Ishikawa (cell line): ENCODE measurements at regions not wholly inside any gene's neighbourhood (a gene's known extent, or its start where the extent isn't known, plus 50 kb on each side); places are given as distances from the start of the nearest gene placed in this dataset.

Experiments used
- CEBPB ChIP-seq: IDR thresholded peaks from 2 replicates; pipeline ENCODE4 v1.6.1; 2012
- CREB1 ChIP-seq: IDR thresholded peaks from 2 replicates; pipeline ENCODE4 v1.6.1; 2012; ENCODE audit warnings: low read depth
- EGR1 ChIP-seq: IDR thresholded peaks from 2 replicates; pipeline ENCODE4 v1.6.1; 2012
- EP300 ChIP-seq: IDR thresholded peaks from 2 replicates; pipeline ENCODE4 v1.6.1; 2012; ENCODE audit warnings: borderline replicate concordance
- FOXM1 ChIP-seq: IDR thresholded peaks from 2 replicates; pipeline ENCODE4 v1.6.1; 2012; ENCODE audit warnings: low read depth, borderline replicate concordance
- MAX ChIP-seq: IDR thresholded peaks from 2 replicates; pipeline ENCODE4 v1.6.1; 2012
- NFIC ChIP-seq: IDR thresholded peaks from 2 replicates; pipeline ENCODE4 v1.6.1; 2012
- RAD21 ChIP-seq: IDR thresholded peaks from 2 replicates; pipeline ENCODE4 v1.6.1; 2012; ENCODE audit warnings: low read depth
- REST ChIP-seq: IDR thresholded peaks from 2 replicates; pipeline ENCODE4 v1.6.1; 2012; ENCODE audit warnings: low read depth, mild to moderate bottlenecking
- TAF1 ChIP-seq: IDR thresholded peaks from 2 replicates; pipeline ENCODE4 v1.6.1; 2012; ENCODE audit warnings: low read depth, mild to moderate bottlenecking
- TCF12 ChIP-seq: IDR thresholded peaks from 2 replicates; pipeline ENCODE4 v1.6.1; 2012; ENCODE audit warnings: low read depth
- TEAD4 ChIP-seq: IDR thresholded peaks from 2 replicates; pipeline ENCODE4 v1.6.1; 2012
- USF1 ChIP-seq: IDR thresholded peaks from 2 replicates; pipeline ENCODE4 v1.6.1; 2012
- YY1 ChIP-seq: IDR thresholded peaks from 2 replicates; pipeline ENCODE4 v1.6.1; 2012; ENCODE audit warnings: low read depth
- ZBTB7A ChIP-seq: IDR thresholded peaks from 2 replicates; pipeline ENCODE4 v1.6.1; 2012; ENCODE audit warnings: low read depth

GRCh38 chr11:32161293-32161692 is 70.4 kb downstream of the RCN1 start:
- no peak for TF ChIP-seq EP300
- TF ChIP-seq TCF12 = no peak
- TF ChIP-seq ZBTB7A = no peak
- no peak for TF ChIP-seq TAF1

GRCh38 chr11:32162351-32162750 is 71.5 kb downstream of the RCN1 start:
- TF ChIP-seq EGR1 = no peak
- TF ChIP-seq CREB1 = no peak
- no peak for TF ChIP-seq FOXM1

- TF ChIP-seq RAD21 (no peak), USF1 (no peak), MAX (no peak), TEAD4 (no peak), REST (no peak), ZBTB7A (no peak), EGR1 (no peak), YY1 (no peak), TAF1 (no peak), NFIC (no peak), EP300 (no peak), FOXM1 (no peak), CEBPB (no peak), CREB1 (no peak), TCF12 (no peak)
These were observed 72.0 kb downstream of the RCN1 start for GRCh38 chr11:32162906-32163305.

GRCh38 chr11:32163557-32163956 is 72.7 kb downstream of the RCN1 start:
- no peak for TF ChIP-seq TCF12
- TF ChIP-seq TAF1 = no peak
- TF ChIP-seq CREB1 = no peak
- no peak for TF ChIP-seq MAX
- no peak for TF ChIP-seq CEBPB
- no peak for TF ChIP-seq TEAD4
- TF ChIP-seq USF1 = no peak
- TF ChIP-seq EP300 = no peak
- TF ChIP-seq RAD21 = no peak
- TF ChIP-seq FOXM1 = no peak
- TF ChIP-seq NFIC = no peak
- TF ChIP-seq EGR1 = no peak
- no peak for TF ChIP-seq REST
- TF ChIP-seq ZBTB7A = no peak
- TF ChIP-seq YY1 = no peak

GRCh38 chr11:32164836-32165235 is 74.0 kb downstream of the RCN1 start:
- TF ChIP-seq YY1 (no peak), CEBPB (no peak)

GRCh38 chr11:32168924-32169323 is 78.0 kb downstream of the RCN1 start:
- no peak for TF ChIP-seq EGR1

- no peak for TF ChIP-seq TAF1
- no peak for TF ChIP-seq USF1
- no peak for TF ChIP-seq CEBPB
- TF ChIP-seq FOXM1 = no peak
- no peak for TF ChIP-seq EP300
- no peak for TF ChIP-seq REST
- no peak for TF ChIP-seq YY1
- TF ChIP-seq TCF12 = no peak
These were observed 80.6 kb downstream of the RCN1 start for GRCh38 chr11:32171445-32171844.
